ENCODE measurements at regions not wholly inside any gene's neighbourhood (a gene's known extent, or its start where the extent isn't known, plus 50 kb on each side); places are given as distances from the start of the nearest gene placed in this dataset.

- no peak for DNase-seq (ENCODE audit: low read depth in 2 of 2)
- no peak for TF ChIP-seq CTCF (IDR thresholded peaks at IDR 0.05; ENCODE audit: low read depth, low read length)
- H3K4me3 ChIP-seq (replicated peaks in 1 of 2; ENCODE audit: low read depth in 2 of 2, low read length in 2 of 2), result no peak overlapping the region
Observed at GRCh38 chr15:25613134-25613533, 174.3 kb upstream of the UBE3A start.

GRCh38 chr15:25611603-25612002 is 172.8 kb upstream of the UBE3A start:
- no peak for TF ChIP-seq CTCF (IDR thresholded peaks at IDR 0.05; ENCODE audit: low read depth, low read length)
- no peak for DNase-seq (ENCODE audit: low read depth in 2 of 2)

GRCh38 chr15:25609371-25609770 is 170.5 kb upstream of the UBE3A start:
- no peak overlapping the region for H3K4me3 ChIP-seq (replicated peaks in 1 of 2; ENCODE audit: low read depth in 2 of 2, low read length in 2 of 2)
- TF ChIP-seq CTCF (IDR thresholded peaks at IDR 0.05; ENCODE audit: low read depth, low read length), result no peak
- DNase-seq (ENCODE audit: low read depth in 2 of 2), result no peak

More at GRCh38 chr15:25611603-25612002, 172.8 kb upstream of the UBE3A start:
- H3K4me3 ChIP-seq (replicated peaks in 1 of 2; ENCODE audit: low read depth in 2 of 2, low read length in 2 of 2), result no peak overlapping the region

- no peak for TF ChIP-seq CTCF (IDR thresholded peaks at IDR 0.05; ENCODE audit: low read depth, low read length)
- no peak overlapping the region for H3K4me3 ChIP-seq (replicated peaks in 1 of 2; ENCODE audit: low read depth in 2 of 2, low read length in 2 of 2)
- no peak for DNase-seq (ENCODE audit: low read depth in 2 of 2)
Observed at GRCh38 chr15:25608926-25609325, 170.1 kb upstream of the UBE3A start.

- no peak for TF ChIP-seq CTCF (IDR thresholded peaks at IDR 0.05; ENCODE audit: low read depth, low read length)
- H3K4me3 ChIP-seq (replicated peaks in 1 of 2; ENCODE audit: low read depth in 2 of 2, low read length in 2 of 2), result no peak overlapping the region
- DNase-seq (ENCODE audit: low read depth in 2 of 2), result no peak
Observed at GRCh38 chr15:25605151-25605550, 166.3 kb upstream of the UBE3A start.

GRCh38 chr15:25600751-25601150 is 161.9 kb upstream of the UBE3A start:
- no peak for TF ChIP-seq CTCF (IDR thresholded peaks at IDR 0.05; ENCODE audit: low read depth, low read length)
- DNase-seq (ENCODE audit: low read depth in 2 of 2), result no peak
- H3K4me3 ChIP-seq (replicated peaks in 1 of 2; ENCODE audit: low read depth in 2 of 2, low read length in 2 of 2), result no peak overlapping the region

- TF ChIP-seq CTCF (IDR thresholded peaks at IDR 0.05; ENCODE audit: low read depth, low read length), result no peak
- DNase-seq (ENCODE audit: low read depth in 2 of 2), result no peak
- H3K4me3 ChIP-seq (replicated peaks in 1 of 2; ENCODE audit: low read depth in 2 of 2, low read length in 2 of 2), result no peak overlapping the region
Observed at GRCh38 chr15:25597571-25597970, 158.7 kb upstream of the UBE3A start.

Data from cardiac fibroblast (primary cell).